H1 (cell line): ENCODE measurements at regions not wholly inside any gene's neighbourhood (a gene's known extent, or its start where the extent isn't known, plus 50 kb on each side); places are given as distances from the start of the nearest gene placed in this dataset.

Experiments
- CTCF ChIA-PET: fragments of 300-600 bp; sonication (Branson Sonifier 250); formaldehyde crosslinking; loops from one replicate; lab custom pipeline; 2021; ENCODE audit not compliant: partially characterized antibody; lab: Charles Lee
- POLR2A ChIA-PET: fragments of 300-600 bp; sonication (Branson Sonifier 250); formaldehyde crosslinking; loops from one replicate; lab custom pipeline; 2021; ENCODE audit warnings: inconsistent platforms; ENCODE audit not compliant: partially characterized antibody; lab: Charles Lee
- DNase-seq, 2 experiments: peaks; one replicate each; pipeline versions ENCODE4 v3.0.0 to v3.0.0-alpha.2; 2010 to 2022; ENCODE audit warnings: low spot score in 2 of 2, low read depth in 1 of 2, mixed read lengths in 1 of 2
- FAIRE-seq: peaks from 2 replicates; lab custom pipeline; 2011; peaks lifted over from hg19 to GRCh38; lab: Jason Lieb, UNC
- H2AFZ ChIP-seq: 2 replicates; pipeline ENCODE4 v1.8.1; 2012; ENCODE audit warnings: low read length, inconsistent platforms
- H2AK5ac ChIP-seq: 2 replicates; pipeline ENCODE4 v1.6.1; 2013; ENCODE audit warnings: low read depth, low read length
- H2BK120ac ChIP-seq: replicated peaks from 2 replicates; pipeline ENCODE3; 2013; ENCODE audit warnings: low read depth, low read length, inconsistent platforms
- H2BK12ac ChIP-seq: 2 replicates; pipeline ENCODE4 v1.6.1; 2013; ENCODE audit warnings: low read depth, low read length
- H2BK15ac ChIP-seq: 2 replicates; pipeline ENCODE4 v1.6.1; 2013; ENCODE audit warnings: low read length
- H2BK20ac ChIP-seq: 2 replicates; pipeline ENCODE4 v1.6.1; 2013; ENCODE audit warnings: low read length
- H2BK5ac ChIP-seq: 2 replicates; pipeline ENCODE4 v1.6.1; 2013; ENCODE audit warnings: low read depth, low read length
- H3K14ac ChIP-seq: 2 replicates; pipeline ENCODE4 v1.6.1; 2013; ENCODE audit warnings: inconsistent platforms; ENCODE audit not compliant: insufficient read length
- H3K18ac ChIP-seq: 2 replicates; pipeline ENCODE4 v1.6.1; 2013; ENCODE audit warnings: low read length; ENCODE audit errors: extremely low read depth
- H3K23ac ChIP-seq: 2 replicates; pipeline ENCODE4 v1.6.1; 2013; ENCODE audit warnings: inconsistent platforms; ENCODE audit not compliant: insufficient read length
- H3K23me2 ChIP-seq: 2 replicates; pipeline ENCODE4 v1.6.1; 2013; ENCODE audit warnings: low read depth, low read length
- H3K27ac ChIP-seq: 2 replicates; pipeline ENCODE4 v1.6.1; 2011; ENCODE audit warnings: low read depth, low read length, inconsistent platforms
- H3K27me3 ChIP-seq, 4 experiments: replicated peaks in 1 of 4; 1 replicate in 1 of 4; 2 replicates in 3 of 4; pipeline versions ENCODE4 v1.6.1 to v1.8.1; 2011 to 2013; ENCODE audit warnings: low read length in 3 of 4, mild to moderate bottlenecking in 3 of 4, inconsistent platforms in 2 of 4, mixed read lengths in 2 of 4, moderate library complexity in 1 of 4; ENCODE audit not compliant: control insufficient read depth in 3 of 4, insufficient read depth in 3 of 4; ENCODE audit errors: extremely low read depth in 1 of 4
- H3K36me3 ChIP-seq, 4 experiments: 2 replicates each; pipeline versions ENCODE4 v1.6.1 to v1.8.1; 2011 to 2013; ENCODE audit warnings: mild to moderate bottlenecking in 4 of 4, low read length in 3 of 4, moderate library complexity in 2 of 4, control low read depth in 1 of 4, inconsistent platforms in 1 of 4; ENCODE audit not compliant: insufficient read depth in 4 of 4, control insufficient read depth in 2 of 4
- H3K4ac ChIP-seq: replicated peaks from 2 replicates; pipeline ENCODE3; 2013; ENCODE audit warnings: low read length, low read depth, mixed read lengths, inconsistent platforms; ENCODE audit not compliant: insufficient read length
- H3K4me1 ChIP-seq, 4 experiments: replicated peaks in 1 of 4; 1 replicate in 1 of 4; 2 replicates in 3 of 4; pipeline versions ENCODE4 v1.6.1 to v1.8.1; 2011 to 2013; ENCODE audit warnings: low read length in 3 of 4, inconsistent platforms in 2 of 4, mixed read lengths in 1 of 4; ENCODE audit not compliant: insufficient read depth in 4 of 4, control insufficient read depth in 3 of 4
- H3K4me2 ChIP-seq, 2 experiments: 2 replicates each; pipeline versions ENCODE4 v1.6.1 to v1.8.1; 2011 to 2013; ENCODE audit warnings: low read depth in 2 of 2, low read length in 2 of 2, control low read depth in 1 of 2, inconsistent platforms in 1 of 2, mild to moderate bottlenecking in 1 of 2; ENCODE audit not compliant: insufficient read depth in 1 of 2
- H3K4me3 ChIP-seq, 4 experiments: fragments of 200-600, 300-600 bp in 1 of 4; sonication (generic), shearing (Covaris generic), sonication (Bioruptor Twin) in 1 of 4; 2 replicates each; pipeline versions ENCODE4 v1.5.1 to v1.8.1; 2011 to 2016; ENCODE audit warnings: low read length in 4 of 4, low read depth in 3 of 4, control low read depth in 2 of 4, inconsistent platforms in 2 of 4, mild to moderate bottlenecking in 2 of 4, mixed read lengths in 1 of 4, moderate library complexity in 1 of 4; ENCODE audit not compliant: insufficient read depth in 2 of 4; ENCODE audit errors: extremely low read depth in 1 of 4
- H3K56ac ChIP-seq: replicated peaks from 2 replicates; pipeline ENCODE3; 2013; ENCODE audit warnings: low read depth, mild to moderate bottlenecking, mixed read lengths, low read length, inconsistent platforms; ENCODE audit not compliant: insufficient read length
- H3K79me1 ChIP-seq: 2 replicates; pipeline ENCODE4 v1.6.1; 2013; ENCODE audit warnings: low read depth, low read length, control low read depth
- H3K79me2 ChIP-seq, 2 experiments: 2 replicates each; pipeline versions ENCODE4 v1.6.1 to v1.8.1; 2012 to 2013; ENCODE audit warnings: low read length in 2 of 2, mild to moderate bottlenecking in 2 of 2, inconsistent platforms in 1 of 2; ENCODE audit not compliant: insufficient read depth in 2 of 2, control insufficient read depth in 1 of 2
- H3K9ac ChIP-seq, 4 experiments: replicated peaks in 1 of 4; 1 replicate in 1 of 4; 2 replicates in 3 of 4; pipeline versions ENCODE4 v1.6.1 to v1.8.1; 2011 to 2013; ENCODE audit warnings: low read depth in 3 of 4, low read length in 3 of 4, control low read depth in 2 of 4, mild to moderate bottlenecking in 2 of 4, moderate library complexity in 2 of 4, inconsistent platforms in 1 of 4; ENCODE audit errors: extremely low read depth in 1 of 4
- H3K9me3 ChIP-seq, 2 experiments: 2 replicates each; pipeline versions ENCODE4 v1.6.1 to v1.8.1; 2012 to 2013; ENCODE audit warnings: mild to moderate bottlenecking in 2 of 2, moderate library complexity in 2 of 2, control low read depth in 1 of 2, inconsistent platforms in 1 of 2, low read depth in 1 of 2, low read length in 1 of 2, mixed read lengths in 1 of 2; ENCODE audit not compliant: insufficient read depth in 2 of 2
- H4K20me1 ChIP-seq, 2 experiments: replicated peaks in 1 of 2; 2 replicates each; pipeline versions ENCODE3 to v1.8.1; 2011 to 2013; ENCODE audit warnings: inconsistent platforms in 2 of 2, low read length in 2 of 2, mild to moderate bottlenecking in 1 of 2; ENCODE audit not compliant: insufficient read depth in 2 of 2, control insufficient read depth in 1 of 2
- H4K5ac ChIP-seq: 2 replicates; pipeline ENCODE4 v1.6.1; 2013; ENCODE audit warnings: low read length, low read depth, mixed read lengths, inconsistent platforms; ENCODE audit not compliant: insufficient read length
- H4K8ac ChIP-seq: 2 replicates; pipeline ENCODE4 v1.8.0; 2013; ENCODE audit warnings: mild to moderate bottlenecking, moderate library complexity, low read length, inconsistent platforms; ENCODE audit not compliant: insufficient read depth; ENCODE audit errors: extremely low read depth
- H4K91ac ChIP-seq: replicated peaks from 2 replicates; pipeline ENCODE3; 2013; ENCODE audit warnings: low read length, mixed read lengths, inconsistent platforms; ENCODE audit not compliant: insufficient read length
- CEBPB ChIP-seq: IDR thresholded peaks from 2 replicates; pipeline ENCODE4 v1.6.1; 2012; ENCODE audit warnings: low read depth, low read length
- GTF2F1 ChIP-seq: IDR thresholded peaks from 2 replicates; pipeline ENCODE4 v1.6.1; 2012; ENCODE audit warnings: low read depth, low read length, improper control_type of control experiment, borderline replicate concordance
- KDM1A ChIP-seq: fragments of 200-600, 300-600 bp; sonication (generic); IDR thresholded peaks from 2 replicates; pipeline ENCODE4 v1.7.1; 2016; ENCODE audit warnings: mild to moderate bottlenecking, low read length, borderline replicate concordance
- RFX5 ChIP-seq: IDR thresholded peaks from 2 replicates; pipeline ENCODE4 v1.6.1; 2011; ENCODE audit warnings: low read depth, low read length, improper control_type of control experiment, borderline replicate concordance
- SIN3A ChIP-seq, 2 experiments: IDR thresholded peaks in 1 of 2; conservative IDR thresholded peaks in 1 of 2; 2 replicates each; pipeline ENCODE4 v1.6.1; 2011 to 2012; ENCODE audit warnings: low read length in 2 of 2, improper control_type of control experiment in 1 of 2, low read depth in 1 of 2, mild to moderate bottlenecking in 1 of 2
- WGBS, 2 experiments: shearing (Covaris generic) in 1 of 2; methylation state at CpG; one replicate each; pipeline versions ENCODE4 v1.1.6 to v1.1.7; 2013 to 2015; ENCODE audit warnings: low lambda C conversion rate in 2 of 2, mixed read lengths in 2 of 2, inconsistent platforms in 1 of 2, low coverage in 1 of 2, missing lambda C conversion rate in 1 of 2; ENCODE audit not compliant: insufficient replicate concordance in 2 of 2, insufficient coverage in 1 of 2, insufficient read length in 1 of 2; ENCODE audit errors: extremely low coverage in 1 of 2, missing lambda C conversion rate in 1 of 2; 5-methylcytosine and 5-hydroxymethylcytosine counted together

DNA sequence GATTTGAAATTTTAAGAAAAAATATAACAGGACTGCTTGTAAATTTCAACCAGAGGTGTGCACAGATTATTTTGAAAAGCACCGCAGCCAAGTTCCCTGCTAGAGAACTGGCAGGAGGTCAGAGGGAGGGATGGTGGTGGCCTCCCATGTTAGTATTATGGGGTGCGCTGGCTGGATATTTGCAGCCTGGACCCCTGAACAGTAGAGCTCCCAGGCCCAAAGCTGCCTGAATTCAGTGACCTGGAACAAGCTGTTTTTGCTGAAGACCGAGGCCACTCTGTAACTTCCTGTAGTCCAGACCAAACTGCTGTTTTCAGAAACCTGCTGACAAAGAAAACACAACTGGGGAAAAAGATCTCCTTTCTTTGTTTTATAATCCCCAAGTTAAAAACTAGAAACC, 314.3 kb downstream of the TNS1 start:
- Histone ChIP-seq H2BK15ac (no peak overlapping the region), H4K8ac (no peak overlapping the region), H3K79me2 (no peaks in the 10 kb centered on the region), H4K20me1 (no peaks in the 10 kb centered on the region), H3K4me1 (no peaks in the 10 kb centered on the region), H3K23ac (no peak overlapping the region), H2BK12ac (no peak overlapping the region), H3K27ac (no peak overlapping the region), H2BK5ac (no peak overlapping the region), H2AFZ (no peak overlapping the region), H3K9me3 (no peaks in the 10 kb centered on the region), H4K5ac (no peak overlapping the region), H3K4me2 (no peak overlapping the region), H3K23me2 (no peaks in the 10 kb centered on the region), H3K4me3 (no peak overlapping the region), H3K36me3 (no peaks in the 10 kb centered on the region), H3K79me1 (no peaks in the 10 kb centered on the region), H2BK20ac (no peak overlapping the region), H2BK120ac (no peak overlapping the region), H3K9ac (no peak overlapping the region), H3K27me3 (peaks cover 0 to 6% (median 3%) of the 10 kb centered on the region in 4 experiments; a peak in 3 of 7 replicates), H2AK5ac (no peak overlapping the region), H3K56ac (no peak overlapping the region)
- FAIRE-seq (no peak), DNase-seq (no peak)
- TF ChIP-seq RFX5 (no peak), KDM1A (no peak), GTF2F1 (no peak), CEBPB (no peak), SIN3A (conservative IDR thresholded peaks at IDR 0.05 in 1 of 2, IDR thresholded peaks at IDR 0.05 in 1 of 2; ENCODE audit: low read depth in 1 of 2, low read length in 2 of 2) (no peak)
- TF ChIP-seq, all 59 proteins: peak for 0
- Histone ChIP-seq H3K18ac (no peak overlapping the region), H3K4ac (no peak overlapping the region), H4K91ac (no peak overlapping the region), H3K14ac (no peak overlapping the region)
- POLR2A ChIA-PET, result no interaction called here
- CTCF ChIA-PET, result interaction anchor here (0.7 kb wide), 1 partner anchor 1001 kb away, joined by 3 read pairs; no protein-coding TSS in a partner anchor
- 89% methylated on average over 3 of the region's 3 CpGs; no CpG with 5 or more reads in 1 of the 2 experiments for WGBS, 2 experiments
